ENCODE measurements at regions not wholly inside any gene's neighbourhood (a gene's known extent, or its start where the extent isn't known, plus 50 kb on each side); places are given as distances from the start of the nearest gene placed in this dataset.
"Not testable (repeated sequence)": the region's sequence is repeated elsewhere in the genome, so short reads cannot be mapped to it uniquely, and the experiment has no call there.

DNA sequence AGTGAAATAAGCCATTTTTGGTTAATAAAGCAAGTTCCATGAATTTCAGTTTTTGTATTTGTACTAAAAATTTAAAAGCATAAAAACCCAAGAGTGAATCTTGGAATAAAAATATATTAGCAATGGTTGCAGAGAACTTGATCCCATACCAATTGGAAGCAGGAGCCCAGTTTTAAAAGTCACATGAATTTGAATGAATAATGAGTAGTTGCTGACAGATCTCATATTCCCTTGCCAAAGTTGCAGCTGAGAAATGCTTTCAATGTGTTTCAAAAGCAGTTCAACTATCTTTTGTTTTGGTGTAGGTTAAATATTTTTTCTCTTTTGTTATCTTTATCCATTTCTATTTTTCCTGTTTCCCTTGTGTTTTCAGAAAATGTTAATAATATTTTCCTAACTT, 818.6 kb downstream of the CDH18 start:
- DNase-seq = no peak

DNA sequence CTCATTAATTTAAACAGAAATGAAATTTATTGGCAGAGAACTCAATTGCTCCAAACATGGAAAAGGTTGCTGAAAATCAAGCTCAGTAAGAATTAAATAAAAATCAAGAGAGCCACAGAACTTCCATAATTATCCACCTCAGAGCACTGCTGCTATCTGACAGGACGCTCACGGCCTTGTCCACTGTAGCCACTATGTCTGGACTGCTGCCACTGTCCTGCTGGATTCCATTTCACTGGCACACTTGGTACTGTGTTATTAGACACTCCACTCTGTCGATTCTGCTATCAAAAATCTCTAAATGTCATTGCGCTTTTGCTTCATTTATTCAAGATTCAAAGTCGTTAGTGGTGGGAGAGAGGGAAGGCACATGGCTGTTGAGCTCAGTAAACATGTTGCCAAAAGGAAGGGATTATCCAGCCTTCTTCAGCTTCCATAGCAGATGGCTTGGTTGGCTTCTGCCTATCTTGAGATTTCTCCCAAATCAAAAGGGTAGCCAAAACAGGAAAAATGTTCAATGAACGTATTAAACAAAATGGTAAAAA, 815.0 kb downstream of the CDH18 start:
- DNase-seq = no peak

DNA sequence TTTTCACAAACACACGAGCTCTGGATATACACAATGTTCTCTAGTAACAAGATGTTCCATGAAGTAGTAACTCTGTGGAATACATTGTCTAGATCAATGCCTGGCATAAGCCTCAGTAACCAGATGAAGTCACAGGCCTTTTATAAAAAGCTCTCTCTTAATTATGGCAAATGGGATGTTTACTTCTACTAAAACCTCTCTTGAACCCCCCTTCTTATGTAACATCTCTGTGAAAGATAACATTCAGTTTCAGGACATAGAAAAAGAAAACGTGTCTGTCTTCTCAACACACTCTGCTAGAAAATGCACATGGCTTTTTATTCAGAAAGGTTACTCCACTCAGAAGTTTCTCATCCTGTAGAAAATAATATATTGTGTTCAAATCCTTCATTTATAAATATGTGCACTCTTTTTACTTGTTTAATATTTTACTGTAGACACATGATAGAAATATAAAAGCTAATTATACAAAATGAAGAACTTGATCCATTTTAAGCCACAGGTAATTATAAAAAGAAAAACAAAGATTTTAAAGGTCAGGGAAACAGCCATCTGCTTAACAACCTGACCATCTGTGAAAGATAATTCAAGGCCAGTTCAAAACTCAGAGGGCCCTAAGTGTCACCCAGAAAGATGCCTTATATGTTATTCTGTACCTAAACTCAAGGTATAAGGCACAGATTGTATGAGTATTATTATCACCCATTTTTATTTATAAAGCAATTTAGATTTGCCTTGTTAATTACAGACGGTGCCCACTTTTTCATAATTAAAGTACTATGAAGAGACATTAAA, 812.0 kb downstream of the CDH18 start:
- DNase-seq = no peak

DNA sequence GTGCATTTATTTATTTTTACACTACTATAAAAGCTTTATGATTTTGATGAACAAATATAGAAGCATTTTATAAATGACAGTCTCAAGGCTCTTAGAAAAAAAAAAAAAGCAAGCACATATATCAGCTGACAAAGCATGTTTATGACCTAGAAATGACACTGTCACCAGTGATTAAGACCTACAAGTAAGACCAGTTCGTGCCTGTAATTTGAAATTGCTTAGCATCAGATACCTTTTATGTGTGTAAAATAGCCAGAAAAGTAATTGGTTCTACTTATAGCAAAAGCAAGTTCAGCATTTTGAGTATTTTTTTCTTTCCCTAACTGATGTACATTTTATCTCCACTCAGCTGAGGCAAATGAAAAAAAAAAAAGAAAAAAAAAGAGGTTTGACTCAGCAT, 808.4 kb downstream of the CDH18 start:
- DNase-seq = no peak

DNA sequence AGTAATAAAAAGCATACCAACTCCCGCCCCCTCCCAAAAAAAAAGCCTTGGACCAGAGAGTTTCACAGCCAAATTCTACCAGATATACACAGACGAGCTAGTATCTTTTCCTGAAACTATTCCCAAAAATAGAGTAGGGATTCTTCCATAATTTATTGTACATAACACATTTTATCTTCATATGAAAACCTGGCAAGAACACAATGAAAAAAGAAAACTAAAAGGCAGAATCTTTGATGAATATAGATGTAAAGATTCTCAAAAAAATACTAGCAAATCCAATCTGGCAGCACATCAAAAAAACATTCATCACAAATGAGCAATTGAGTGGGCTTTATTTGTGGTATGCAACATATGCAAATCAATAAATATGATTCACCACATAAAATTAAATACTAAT, 798.8 kb downstream of the CDH18 start:
- no peak for DNase-seq

DNA sequence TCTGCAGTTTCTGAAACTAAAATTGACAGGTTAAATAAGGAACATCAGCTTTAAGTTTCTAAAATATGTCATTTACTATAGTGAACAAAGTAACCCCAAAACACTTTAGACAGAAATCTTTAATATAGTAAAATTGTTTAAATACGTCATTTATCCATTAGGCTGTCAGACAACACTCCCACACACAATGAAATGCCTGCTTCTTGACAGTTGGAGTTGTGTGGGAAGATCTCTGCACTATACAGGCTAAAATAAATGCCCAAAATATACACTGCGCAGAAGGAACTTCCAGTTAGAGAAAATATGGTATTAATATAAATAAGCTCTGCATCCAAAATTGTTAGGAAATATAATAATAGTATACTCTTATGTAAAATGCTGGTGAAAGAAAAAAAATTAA, 794.4 kb downstream of the CDH18 start:
- DNase-seq = no peak

DNA sequence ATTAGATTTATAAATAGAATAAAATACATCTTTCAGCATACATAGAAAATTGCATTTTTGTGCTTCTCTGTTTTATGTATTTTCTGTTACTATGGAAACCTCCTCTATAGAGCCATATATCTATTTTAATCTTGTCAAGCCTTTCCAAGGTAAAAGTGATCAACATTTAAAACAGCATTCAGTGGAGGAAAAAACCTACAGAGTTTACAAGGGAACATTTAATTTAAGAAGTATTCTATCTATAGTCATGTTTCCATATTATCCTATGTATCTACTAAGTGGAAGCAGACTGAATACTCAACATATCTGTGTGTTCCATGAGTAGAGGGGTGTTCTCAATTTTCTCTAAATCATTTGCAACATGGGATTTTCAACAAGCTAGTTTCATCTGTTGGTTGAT, 791.4 kb downstream of the CDH18 start:
- DNase-seq = no peak

DNA sequence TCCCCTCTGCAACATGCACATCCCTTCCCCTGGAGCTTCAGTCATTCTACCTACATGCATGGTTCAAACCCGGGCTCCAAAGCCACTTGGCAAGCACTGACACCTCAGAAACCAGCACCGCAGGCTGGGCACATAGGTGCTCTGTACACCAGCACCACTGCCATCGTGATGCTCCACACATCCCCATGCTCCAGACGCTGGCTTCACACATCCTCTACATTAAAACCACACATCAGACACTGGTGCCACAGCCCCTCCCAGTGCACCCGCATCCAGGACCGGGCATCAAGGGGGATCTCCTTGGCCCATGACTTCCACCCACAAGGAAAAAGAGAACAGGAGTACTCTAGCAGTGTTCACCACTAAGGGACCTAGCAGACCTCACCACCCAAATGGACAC, 787.7 kb downstream of the CDH18 start:
- DNase-seq = no peak

DNA sequence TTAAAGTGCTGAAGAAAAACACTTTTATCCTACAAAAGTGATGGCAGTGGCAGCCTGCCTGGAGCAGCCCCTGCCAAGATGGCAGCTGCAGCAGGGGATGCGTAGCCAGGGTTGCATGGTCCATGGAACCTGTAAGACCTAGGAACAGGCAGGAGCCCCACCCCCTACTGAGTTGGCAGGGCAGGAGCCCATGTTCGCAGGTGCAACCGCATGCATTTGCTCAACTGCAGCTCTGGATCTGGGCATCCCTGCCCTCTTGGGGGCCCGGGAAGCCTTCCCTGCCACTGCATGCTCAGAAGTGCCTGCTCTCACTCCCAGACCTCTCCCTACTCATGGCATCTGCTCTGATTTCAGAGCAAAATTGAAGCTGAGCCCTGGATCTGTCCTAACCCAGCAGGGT, 779.6 kb downstream of the CDH18 start:
- no peak for DNase-seq

DNA sequence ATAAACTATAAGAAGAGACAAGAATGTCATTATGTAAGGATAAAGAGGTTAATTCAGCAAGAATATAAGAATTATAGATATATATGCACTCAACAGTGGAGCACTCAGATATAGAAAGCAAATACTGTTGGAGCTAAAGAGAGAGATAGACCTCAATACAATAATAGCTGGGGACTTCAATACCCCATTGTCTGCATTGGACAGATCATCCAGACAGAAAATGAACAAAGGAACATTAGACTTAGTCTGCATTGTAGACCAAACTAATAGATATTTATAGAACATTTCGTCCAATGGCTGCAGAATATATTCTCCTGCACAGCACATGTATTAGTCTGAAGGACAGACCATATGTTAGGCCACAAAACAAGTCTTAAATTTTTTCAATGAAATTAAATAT, 777.1 kb downstream of the CDH18 start:
- no peak for DNase-seq

DNA sequence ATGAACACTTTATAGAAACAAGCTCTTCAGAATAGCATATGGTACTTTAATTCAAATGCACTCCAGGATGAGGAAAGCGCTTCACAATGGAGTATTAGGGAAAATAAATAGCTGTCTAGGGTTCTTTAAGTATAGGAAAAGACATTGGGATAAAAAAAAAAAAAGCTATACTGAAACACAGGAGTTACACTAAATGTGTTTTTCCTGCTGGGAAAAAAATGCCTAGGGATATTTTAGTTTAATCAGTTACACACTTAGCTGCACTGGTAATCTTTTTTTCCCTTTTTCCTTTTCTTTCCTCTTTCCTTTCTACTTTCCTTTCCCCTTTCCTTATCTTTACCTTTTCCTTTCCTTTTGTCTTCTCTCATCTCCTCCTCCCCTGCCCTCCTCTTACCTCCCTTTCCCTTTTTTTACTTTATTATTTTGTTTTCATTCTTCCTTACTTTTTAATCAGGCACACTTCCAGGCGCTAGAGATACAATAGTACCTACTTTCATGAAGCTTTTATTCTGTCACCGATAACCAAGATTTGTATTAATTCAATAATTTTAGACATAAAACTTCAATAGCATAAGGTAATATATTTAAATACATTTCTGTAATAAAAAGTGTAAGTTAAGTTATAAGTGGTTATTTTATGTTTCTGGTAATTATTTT, 758.7 kb downstream of the CDH18 start:
- DNase-seq = no peak

DNA sequence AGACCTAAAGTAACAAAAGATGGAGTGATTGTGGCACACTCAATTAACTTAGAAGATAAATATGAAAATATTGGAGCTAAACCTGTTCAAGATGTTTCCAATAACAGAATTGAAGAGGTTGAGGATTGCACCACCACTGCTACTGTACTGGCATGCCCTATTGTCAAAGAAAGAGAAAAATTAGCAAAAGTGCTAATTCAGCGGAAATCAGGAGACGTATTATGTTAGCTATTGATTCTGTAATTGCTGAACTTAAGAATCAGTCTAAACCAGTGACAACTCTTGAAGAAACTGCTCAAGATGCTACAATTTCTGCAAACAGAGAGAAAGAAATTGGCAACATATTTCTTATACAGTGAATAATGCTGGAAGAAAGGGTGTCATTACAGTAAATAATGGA, 754.4 kb downstream of the CDH18 start:
- DNase-seq = no peak

DNA sequence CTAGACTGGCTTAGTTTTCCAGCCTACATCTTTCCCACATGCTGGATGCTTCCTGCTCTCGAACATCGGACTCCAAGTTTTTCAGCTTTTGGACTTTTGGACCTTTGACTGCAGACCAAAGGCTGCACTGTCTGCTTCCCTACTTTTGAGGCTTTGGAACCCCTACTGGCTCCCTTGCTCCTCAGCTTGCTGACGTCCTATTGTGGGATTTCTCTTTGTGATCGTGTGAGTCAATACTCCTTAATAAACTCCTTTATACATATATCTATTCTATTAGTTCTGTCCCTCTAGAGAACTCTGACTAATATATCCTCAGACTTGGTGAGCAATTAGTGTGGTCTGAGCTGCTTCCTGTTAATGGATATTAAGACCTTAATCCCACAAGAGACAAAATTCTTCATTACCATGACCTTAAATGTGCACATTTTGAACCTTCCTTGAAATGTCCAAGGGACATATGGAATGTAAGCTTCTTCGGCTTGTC, 752.9 kb downstream of the CDH18 start:
- DNase-seq = no peak

DNA sequence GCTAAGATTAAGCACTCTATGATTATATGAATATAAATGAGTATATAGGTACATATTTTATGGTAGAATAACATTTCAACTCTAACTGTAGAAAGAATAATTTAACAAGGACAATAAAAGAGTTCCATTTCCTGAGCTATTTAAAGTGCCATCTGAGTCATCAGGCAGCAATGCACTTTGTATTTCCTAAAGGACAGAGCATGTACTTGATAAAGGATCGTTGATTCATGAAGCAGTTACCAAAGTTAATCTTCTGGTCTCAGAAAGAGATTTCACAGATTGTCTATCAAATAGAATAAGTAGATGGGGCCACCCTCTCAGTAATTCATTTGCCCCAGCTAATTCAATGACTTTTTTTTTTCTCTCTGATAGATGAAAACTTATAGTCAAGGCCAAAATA, 747.8 kb downstream of the CDH18 start:
- no peak for DNase-seq

DNA sequence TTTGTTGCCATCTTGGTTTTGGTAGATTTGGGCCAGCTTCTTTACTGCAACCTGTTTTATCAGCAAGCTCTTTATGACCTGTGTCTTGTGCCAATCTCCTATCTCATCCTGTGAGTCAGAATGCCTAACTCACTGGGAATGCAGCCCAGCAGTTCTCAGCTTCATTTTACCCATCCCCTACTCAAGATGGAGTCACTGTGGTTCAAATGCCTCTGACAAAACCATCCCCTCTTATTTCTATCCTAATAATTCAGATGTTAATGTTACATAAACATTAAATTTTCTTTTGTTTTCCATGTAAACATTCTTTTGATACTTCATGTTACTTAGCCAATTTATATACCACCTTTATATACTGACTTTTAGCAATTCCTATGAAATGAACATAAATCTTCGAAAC, 746.3 kb downstream of the CDH18 start:
- no peak for DNase-seq

DNA sequence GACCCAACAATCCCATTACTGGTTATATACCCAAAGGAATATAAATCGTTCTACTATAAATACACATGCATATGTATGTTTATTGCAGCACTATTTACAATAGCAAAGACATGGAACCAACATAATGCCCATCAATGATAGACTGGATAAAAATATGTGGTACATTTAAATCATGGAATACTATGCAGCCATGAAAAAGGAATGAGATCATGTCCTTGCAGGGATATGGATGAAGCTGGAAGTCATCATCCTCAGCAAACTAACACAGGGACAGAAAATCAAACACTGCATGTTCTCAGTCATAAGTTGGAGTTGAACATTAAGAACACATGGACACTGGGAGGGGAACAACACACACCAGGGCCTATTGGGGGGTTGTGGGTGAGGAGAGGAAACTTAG, 741.8 kb downstream of the CDH18 start:
- DNase-seq = not testable (repeated sequence)

DNA sequence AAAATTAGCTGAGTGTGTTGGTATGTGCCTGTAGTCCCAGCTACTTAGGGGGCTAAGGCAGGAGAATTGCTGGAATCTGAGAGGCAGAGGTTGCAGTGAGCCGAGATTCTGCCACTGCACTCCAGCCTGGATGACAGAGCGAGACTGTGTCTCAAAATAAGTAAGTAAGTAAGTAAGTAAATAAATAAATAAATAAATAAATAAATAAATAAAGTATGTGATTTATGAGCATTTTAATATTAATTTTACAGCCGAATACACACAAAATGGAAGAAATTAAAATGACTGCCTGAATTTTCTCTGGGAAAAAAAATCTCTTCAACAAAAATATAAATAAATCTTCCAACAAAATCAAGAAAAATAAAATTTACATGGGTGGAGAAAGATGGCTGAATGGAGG, 740.7 kb downstream of the CDH18 start:
- DNase-seq = no peak

DNA sequence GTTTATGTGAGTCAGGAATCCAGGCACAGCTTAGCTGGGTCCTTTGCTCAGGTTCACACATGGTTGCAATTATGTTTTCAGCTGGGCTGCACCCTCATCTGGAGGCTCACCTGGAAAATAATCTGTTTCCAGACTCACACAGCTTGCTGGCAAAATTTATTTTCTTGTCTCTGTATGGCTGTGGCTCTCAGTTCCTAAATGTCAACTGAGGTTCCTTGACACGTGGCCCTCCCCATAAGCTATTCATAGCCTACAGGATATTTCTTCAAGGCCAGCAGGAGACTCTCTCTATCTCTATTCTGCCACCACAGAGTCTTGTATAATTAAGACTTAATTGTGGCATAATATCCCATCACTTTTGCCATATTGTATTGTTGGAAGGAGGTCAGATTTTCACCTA, 732.0 kb downstream of the CDH18 start:
- no peak for DNase-seq

DNA sequence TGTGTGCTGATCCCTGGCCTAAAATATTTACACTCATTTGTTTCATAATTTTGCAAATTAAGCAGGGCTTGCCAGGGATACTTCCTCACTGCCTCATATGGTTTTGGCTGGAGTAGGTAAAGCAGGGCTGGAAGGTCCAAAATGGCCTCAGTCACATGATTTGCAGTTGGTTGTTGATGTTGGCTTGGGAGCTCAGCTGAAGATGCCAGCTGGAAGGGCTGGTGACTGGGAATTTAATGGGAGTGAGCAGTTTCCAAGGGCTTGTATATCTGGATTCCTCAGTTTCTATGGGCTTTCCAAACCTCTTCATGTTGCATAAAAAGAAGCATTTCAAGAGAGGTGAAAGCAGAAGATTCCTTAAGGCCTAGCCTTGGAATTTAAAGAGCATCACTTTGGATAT, 729.3 kb downstream of the CDH18 start:
- no peak for DNase-seq

DNA sequence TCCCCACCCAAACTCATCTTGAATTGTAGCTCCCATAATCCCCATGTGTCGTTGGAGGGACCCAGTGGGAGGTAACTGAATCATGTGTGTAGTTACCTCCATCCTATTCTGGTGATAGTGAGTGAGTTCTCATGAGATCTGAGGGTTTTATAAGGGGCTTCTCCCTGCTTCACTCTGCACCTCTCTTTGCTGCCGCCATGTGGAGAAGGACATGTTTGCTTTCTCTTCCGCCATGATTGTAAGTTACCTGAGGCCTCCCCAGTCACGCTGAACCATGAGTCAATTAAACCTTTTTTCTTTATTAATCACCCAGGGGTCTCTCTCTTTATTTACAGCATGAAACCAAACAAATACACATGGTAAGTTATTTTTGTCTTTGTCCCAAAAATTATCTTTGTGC, 726.1 kb downstream of the CDH18 start:
- DNase-seq = no peak

DNA sequence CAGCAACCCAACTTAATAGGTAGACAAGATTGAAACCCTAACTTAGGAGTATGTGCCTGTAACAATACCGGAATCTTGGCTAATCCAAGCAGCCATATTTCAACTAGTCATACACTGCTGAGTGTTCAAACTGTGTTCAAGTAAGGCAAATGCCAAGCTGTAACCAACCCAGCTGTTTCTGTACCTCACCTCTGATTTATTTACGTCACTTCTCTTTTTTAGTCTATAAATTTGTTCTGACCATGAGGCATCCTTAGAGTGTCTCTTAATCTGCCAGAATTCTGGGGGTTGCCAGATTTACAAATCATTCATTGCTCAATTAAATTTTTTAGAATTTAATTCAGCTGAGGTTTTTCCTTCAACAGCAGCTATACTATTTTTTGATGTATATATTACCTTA, 723.2 kb downstream of the CDH18 start:
- no peak for DNase-seq

DNA sequence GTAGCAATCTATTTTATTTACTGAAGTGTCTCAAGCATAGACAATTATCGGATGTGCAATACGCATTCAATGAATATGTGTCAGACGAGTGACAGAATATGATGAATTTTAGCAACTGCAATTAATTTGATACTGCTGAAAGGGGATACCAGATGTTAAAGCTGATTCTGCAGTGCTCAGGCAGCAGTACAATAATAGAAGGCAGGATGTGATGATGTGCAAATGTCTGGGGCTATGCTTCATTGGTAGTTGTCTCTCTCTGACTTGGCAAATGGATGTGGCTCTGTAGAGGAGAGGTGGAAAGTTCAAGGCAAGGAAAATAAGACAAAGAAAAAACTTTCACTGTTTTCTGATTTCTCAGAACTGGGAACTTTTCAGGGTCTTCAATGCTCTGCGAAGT, 721.2 kb downstream of the CDH18 start:
- DNase-seq = no peak

DNA sequence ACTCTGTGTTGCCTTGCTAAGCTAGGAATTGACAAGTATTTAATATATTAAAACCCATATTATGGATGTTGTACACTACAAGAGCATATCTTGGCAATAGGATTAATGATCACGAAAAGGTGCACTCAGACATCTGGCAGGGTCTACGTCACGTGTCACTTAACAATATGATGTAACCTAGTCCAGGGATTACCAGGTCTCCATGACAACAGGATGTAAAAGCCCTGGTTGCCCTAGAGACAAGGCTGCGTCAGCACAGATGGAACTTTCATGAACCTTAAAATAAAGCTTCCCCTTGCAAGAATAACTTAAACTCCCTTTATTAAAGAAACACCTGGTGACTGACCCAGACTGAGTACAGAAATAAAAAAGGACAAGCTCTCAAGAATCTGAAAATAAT, 717.8 kb downstream of the CDH18 start:
- no peak for DNase-seq

DNA sequence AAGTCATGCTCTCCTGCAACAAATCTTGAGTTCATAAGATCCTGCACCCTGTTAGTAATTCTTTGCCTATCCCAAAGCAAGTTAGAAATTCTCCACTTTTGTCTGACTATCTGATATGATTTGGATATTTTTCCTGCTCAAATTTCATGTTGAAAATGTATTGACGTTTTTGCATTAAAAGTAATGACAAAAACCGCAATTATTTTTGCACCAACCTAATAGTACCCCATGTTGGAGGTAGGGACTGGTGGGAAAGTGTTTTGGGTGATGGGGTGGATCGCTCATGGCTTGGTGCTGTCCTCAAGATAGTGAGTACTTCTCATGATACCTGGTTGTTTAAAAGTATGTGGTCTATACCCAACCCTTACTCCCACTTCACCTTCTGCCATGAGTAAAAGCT, 713.4 kb downstream of the CDH18 start:
- no peak for DNase-seq

DNA sequence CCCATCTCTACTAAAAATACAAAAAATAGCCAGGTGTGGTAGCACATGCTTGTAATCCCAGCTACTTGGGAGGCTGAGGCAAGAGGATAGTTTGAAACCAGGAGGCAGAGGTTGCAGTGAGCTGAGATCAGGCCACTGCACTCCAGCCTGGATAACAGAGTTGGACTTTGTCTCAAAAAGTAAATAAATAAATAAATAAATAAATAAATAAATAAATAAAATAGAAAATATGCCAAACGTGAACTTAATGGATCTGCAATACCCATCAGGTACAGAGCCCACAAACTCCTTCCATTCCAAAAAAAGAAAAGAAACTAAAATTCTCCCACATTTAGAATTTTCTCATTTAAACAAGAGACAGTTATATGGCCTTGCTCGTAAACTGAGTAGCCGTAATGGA, 702.7 kb downstream of the CDH18 start:
- DNase-seq = no peak

Measured in activated gamma-delta T cell treated with Interleukin-2 at 50 U/mL for 16 hours (primary cell).